ENCODE measurements at regions not wholly inside any gene's neighbourhood (a gene's known extent, or its start where the extent isn't known, plus 50 kb on each side); places are given as distances from the start of the nearest gene placed in this dataset.

DNA sequence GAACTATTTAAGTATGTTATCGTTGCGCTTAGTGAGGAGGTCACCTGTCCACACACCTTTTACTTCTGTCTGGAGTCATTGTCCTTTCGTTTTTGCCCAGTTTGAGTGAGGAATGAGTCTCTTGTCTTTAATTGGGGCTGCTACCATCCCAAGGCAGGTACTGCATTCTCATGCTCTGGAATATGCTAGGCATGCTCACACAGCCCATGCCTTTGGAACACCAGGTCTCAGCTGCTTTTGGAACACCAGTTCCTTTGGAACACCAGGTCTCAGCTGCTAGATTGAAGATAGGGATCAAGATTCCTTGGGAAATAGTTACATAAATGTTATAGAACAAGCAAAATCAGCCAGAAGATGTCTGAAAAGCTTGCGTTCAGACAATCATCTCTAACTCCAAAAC is 73.1 kb downstream of the AREG start:
- no peak for ATAC-seq
- no peak for DNase-seq (ENCODE audit: low spot score)
- no peaks in the 10 kb centered on the region for H3K36me3 Mint-ChIP-seq
- H3K27ac Mint-ChIP-seq, result no peak overlapping the region
- H3K4me3 Mint-ChIP-seq, result no peak overlapping the region
- TF ChIP-seq, protein P1, sequence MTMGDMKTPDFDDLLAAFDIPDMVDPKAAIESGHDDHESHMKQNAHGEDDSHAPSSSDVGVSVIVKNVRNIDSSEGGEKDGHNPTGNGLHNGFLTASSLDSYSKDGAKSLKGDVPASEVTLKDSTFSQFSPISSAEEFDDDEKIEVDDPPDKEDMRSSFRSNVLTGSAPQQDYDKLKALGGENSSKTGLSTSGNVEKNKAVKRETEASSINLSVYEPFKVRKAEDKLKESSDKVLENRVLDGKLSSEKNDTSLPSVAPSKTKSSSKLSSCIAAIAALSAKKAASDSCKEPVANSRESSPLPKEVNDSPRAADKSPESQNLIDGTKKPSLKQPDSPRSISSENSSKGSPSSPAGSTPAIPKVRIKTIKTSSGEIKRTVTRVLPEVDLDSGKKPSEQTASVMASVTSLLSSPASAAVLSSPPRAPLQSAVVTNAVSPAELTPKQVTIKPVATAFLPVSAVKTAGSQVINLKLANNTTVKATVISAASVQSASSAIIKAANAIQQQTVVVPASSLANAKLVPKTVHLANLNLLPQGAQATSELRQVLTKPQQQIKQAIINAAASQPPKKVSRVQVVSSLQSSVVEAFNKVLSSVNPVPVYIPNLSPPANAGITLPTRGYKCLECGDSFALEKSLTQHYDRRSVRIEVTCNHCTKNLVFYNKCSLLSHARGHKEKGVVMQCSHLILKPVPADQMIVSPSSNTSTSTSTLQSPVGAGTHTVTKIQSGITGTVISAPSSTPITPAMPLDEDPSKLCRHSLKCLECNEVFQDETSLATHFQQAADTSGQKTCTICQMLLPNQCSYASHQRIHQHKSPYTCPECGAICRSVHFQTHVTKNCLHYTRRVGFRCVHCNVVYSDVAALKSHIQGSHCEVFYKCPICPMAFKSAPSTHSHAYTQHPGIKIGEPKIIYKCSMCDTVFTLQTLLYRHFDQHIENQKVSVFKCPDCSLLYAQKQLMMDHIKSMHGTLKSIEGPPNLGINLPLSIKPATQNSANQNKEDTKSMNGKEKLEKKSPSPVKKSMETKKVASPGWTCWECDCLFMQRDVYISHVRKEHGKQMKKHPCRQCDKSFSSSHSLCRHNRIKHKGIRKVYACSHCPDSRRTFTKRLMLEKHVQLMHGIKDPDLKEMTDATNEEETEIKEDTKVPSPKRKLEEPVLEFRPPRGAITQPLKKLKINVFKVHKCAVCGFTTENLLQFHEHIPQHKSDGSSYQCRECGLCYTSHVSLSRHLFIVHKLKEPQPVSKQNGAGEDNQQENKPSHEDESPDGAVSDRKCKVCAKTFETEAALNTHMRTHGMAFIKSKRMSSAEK (CRISPR knock-in tag; IDR thresholded peaks at IDR 0.05; ENCODE audit: borderline replicate concordance), result no peak
- TF ChIP-seq MXD4 (CRISPR knock-in tag; IDR thresholded peaks at IDR 0.05; ENCODE audit: borderline replicate concordance), result no peak
- TF ChIP-seq, protein P2, sequence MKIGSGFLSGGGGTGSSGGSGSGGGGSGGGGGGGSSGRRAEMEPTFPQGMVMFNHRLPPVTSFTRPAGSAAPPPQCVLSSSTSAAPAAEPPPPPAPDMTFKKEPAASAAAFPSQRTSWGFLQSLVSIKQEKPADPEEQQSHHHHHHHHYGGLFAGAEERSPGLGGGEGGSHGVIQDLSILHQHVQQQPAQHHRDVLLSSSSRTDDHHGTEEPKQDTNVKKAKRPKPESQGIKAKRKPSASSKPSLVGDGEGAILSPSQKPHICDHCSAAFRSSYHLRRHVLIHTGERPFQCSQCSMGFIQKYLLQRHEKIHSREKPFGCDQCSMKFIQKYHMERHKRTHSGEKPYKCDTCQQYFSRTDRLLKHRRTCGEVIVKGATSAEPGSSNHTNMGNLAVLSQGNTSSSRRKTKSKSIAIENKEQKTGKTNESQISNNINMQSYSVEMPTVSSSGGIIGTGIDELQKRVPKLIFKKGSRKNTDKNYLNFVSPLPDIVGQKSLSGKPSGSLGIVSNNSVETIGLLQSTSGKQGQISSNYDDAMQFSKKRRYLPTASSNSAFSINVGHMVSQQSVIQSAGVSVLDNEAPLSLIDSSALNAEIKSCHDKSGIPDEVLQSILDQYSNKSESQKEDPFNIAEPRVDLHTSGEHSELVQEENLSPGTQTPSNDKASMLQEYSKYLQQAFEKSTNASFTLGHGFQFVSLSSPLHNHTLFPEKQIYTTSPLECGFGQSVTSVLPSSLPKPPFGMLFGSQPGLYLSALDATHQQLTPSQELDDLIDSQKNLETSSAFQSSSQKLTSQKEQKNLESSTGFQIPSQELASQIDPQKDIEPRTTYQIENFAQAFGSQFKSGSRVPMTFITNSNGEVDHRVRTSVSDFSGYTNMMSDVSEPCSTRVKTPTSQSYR (CRISPR knock-in tag; IDR thresholded peaks at IDR 0.05), result no peak
- TF ChIP-seq, protein P3, sequence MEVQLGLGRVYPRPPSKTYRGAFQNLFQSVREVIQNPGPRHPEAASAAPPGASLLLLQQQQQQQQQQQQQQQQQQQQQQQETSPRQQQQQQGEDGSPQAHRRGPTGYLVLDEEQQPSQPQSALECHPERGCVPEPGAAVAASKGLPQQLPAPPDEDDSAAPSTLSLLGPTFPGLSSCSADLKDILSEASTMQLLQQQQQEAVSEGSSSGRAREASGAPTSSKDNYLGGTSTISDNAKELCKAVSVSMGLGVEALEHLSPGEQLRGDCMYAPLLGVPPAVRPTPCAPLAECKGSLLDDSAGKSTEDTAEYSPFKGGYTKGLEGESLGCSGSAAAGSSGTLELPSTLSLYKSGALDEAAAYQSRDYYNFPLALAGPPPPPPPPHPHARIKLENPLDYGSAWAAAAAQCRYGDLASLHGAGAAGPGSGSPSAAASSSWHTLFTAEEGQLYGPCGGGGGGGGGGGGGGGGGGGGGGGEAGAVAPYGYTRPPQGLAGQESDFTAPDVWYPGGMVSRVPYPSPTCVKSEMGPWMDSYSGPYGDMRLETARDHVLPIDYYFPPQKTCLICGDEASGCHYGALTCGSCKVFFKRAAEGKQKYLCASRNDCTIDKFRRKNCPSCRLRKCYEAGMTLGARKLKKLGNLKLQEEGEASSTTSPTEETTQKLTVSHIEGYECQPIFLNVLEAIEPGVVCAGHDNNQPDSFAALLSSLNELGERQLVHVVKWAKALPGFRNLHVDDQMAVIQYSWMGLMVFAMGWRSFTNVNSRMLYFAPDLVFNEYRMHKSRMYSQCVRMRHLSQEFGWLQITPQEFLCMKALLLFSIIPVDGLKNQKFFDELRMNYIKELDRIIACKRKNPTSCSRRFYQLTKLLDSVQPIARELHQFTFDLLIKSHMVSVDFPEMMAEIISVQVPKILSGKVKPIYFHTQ (CRISPR knock-in tag; IDR thresholded peaks at IDR 0.05), result no peak
- TF ChIP-seq GTF2I (CRISPR knock-in tag; conservative IDR thresholded peaks at IDR 0.05), result no peak
- H3K9me3 Mint-ChIP-seq, result no peaks in the 10 kb centered on the region
- CTCF ChIA-PET, result no interaction called here
- no peaks in the 10 kb centered on the region for H3K4me1 Mint-ChIP-seq
- POLR2A ChIA-PET, result no interaction called here
- H3K27me3 Mint-ChIP-seq (ENCODE audit: low read depth), result no peaks in the 10 kb centered on the region

DNA sequence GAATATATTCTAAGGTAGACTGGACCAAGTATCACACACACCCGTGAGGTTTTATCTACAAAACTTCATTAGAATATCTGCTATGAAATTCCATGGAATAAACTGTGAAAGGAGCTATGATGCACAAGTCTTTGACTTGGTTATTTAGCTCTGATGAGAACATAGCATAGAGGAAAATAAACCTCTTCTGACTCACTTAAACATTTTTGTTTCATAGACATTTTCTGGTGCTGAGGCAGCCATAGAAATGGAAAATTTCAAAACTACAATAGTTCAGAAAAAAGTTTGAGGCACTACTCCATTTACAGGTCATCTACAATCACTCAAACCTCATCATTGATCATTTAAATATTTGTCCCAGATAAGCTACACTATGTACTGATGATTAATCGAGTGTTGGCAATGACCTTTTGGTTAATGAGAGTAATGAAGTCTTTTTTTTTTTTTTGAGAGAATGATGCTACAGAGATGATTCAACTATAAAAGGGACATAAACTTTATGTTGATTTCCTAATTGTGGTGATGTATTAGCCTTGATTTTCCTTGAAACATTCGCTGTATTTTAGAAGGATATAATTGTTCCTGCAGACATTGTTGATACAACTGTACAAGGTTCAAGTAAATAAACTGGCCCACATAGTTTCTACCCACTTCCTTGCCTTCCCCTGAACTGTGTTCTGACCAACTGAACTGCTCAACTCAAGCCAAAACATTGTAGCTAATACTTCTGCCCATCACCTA is 77.5 kb downstream of the AREG start:
- Mint-ChIP-seq H3K27ac (no peak overlapping the region), H3K27me3 (ENCODE audit: low read depth) (no peaks in the 10 kb centered on the region), H3K4me3 (no peak overlapping the region), H3K9me3 (no peaks in the 10 kb centered on the region), H3K36me3 (no peaks in the 10 kb centered on the region), H3K4me1 (no peaks in the 10 kb centered on the region)
- no peak for ATAC-seq
- CTCF ChIA-PET, result no interaction called here
- DNase-seq (ENCODE audit: low spot score), result no peak
- TF ChIP-seq ELF4 (CRISPR knock-in tag; IDR thresholded peaks at IDR 0.05; ENCODE audit: low read depth) (no peak), ATF1 (CRISPR knock-in tag; IDR thresholded peaks at IDR 0.05) (no peak), GABPB1 (CRISPR knock-in tag; IDR thresholded peaks at IDR 0.05) (no peak), NFATC4 (CRISPR knock-in tag; IDR thresholded peaks at IDR 0.05) (no peak), FOXP1 (CRISPR knock-in tag; IDR thresholded peaks at IDR 0.05; ENCODE audit: borderline replicate concordance) (no peak)
- TF ChIP-seq, protein P4, sequence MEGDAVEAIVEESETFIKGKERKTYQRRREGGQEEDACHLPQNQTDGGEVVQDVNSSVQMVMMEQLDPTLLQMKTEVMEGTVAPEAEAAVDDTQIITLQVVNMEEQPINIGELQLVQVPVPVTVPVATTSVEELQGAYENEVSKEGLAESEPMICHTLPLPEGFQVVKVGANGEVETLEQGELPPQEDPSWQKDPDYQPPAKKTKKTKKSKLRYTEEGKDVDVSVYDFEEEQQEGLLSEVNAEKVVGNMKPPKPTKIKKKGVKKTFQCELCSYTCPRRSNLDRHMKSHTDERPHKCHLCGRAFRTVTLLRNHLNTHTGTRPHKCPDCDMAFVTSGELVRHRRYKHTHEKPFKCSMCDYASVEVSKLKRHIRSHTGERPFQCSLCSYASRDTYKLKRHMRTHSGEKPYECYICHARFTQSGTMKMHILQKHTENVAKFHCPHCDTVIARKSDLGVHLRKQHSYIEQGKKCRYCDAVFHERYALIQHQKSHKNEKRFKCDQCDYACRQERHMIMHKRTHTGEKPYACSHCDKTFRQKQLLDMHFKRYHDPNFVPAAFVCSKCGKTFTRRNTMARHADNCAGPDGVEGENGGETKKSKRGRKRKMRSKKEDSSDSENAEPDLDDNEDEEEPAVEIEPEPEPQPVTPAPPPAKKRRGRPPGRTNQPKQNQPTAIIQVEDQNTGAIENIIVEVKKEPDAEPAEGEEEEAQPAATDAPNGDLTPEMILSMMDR (IDR thresholded peaks at IDR 0.05), result no peak
- TF ChIP-seq, protein P2 (CRISPR knock-in tag; IDR thresholded peaks at IDR 0.05), result no peak
- TF ChIP-seq, protein P5, sequence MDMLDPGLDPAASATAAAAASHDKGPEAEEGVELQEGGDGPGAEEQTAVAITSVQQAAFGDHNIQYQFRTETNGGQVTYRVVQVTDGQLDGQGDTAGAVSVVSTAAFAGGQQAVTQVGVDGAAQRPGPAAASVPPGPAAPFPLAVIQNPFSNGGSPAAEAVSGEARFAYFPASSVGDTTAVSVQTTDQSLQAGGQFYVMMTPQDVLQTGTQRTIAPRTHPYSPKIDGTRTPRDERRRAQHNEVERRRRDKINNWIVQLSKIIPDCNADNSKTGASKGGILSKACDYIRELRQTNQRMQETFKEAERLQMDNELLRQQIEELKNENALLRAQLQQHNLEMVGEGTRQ (CRISPR knock-in tag; IDR thresholded peaks at IDR 0.05), result no peak
- POLR2A ChIA-PET, result no interaction called here
